Loucy (cell line): ENCODE measurements at regions not wholly inside any gene's neighbourhood (a gene's known extent, or its start where the extent isn't known, plus 50 kb on each side); places are given as distances from the start of the nearest gene placed in this dataset.

Experiments used
- H2AFZ ChIP-seq: fragments of 200-600 bp; sonication (generic); 2 replicates; pipeline ENCODE4 v1.6.0; 2016; ENCODE audit warnings: antibody characterized with exemption, mild to moderate bottlenecking, low read length, moderate library complexity
- H3F3A ChIP-seq: fragments of 200-600 bp; 2 replicates; pipeline ENCODE4 v1.6.0; 2016; ENCODE audit warnings: antibody characterized with exemption, low read depth, mild to moderate bottlenecking
- H3K27me3 ChIP-seq: fragments of 200-600 bp; sonication (generic); 2 replicates; pipeline ENCODE4 v1.6.1; 2014; ENCODE audit warnings: low read length, mild to moderate bottlenecking; ENCODE audit not compliant: insufficient read depth, poor library complexity, severe bottlenecking
- H3K36me3 ChIP-seq: fragments of 200-600 bp; sonication (generic); 2 replicates; pipeline ENCODE4 v1.6.1; 2016; ENCODE audit warnings: low read length; ENCODE audit not compliant: insufficient read depth
- H3K4me1 ChIP-seq: fragments of 200-600 bp; sonication (generic); 2 replicates; pipeline ENCODE4 v1.5.1; 2014; ENCODE audit warnings: low read length, mild to moderate bottlenecking; ENCODE audit not compliant: insufficient read depth, poor library complexity, severe bottlenecking
- H3K4me2 ChIP-seq: fragments of 200-600 bp; sonication (generic); 2 replicates; pipeline ENCODE4 v1.6.0; 2014; ENCODE audit warnings: antibody characterized with exemption, low read length, low read depth, mild to moderate bottlenecking; ENCODE audit not compliant: poor library complexity, severe bottlenecking
- H3K4me3 ChIP-seq: fragments of 200-600 bp; sonication (generic); 2 replicates; pipeline ENCODE4 v1.5.1; 2014; ENCODE audit warnings: low read length, mild to moderate bottlenecking, mixed read lengths; ENCODE audit not compliant: poor library complexity, severe bottlenecking
- H3K79me2 ChIP-seq: fragments of 200-600 bp; sonication (generic); 2 replicates; pipeline ENCODE4 v1.6.1; 2014; ENCODE audit warnings: low read length; ENCODE audit not compliant: insufficient read depth
- H3K9ac ChIP-seq: fragments of 200-600 bp; sonication (generic); 2 replicates; pipeline ENCODE4 v1.6.0; 2014; ENCODE audit warnings: mild to moderate bottlenecking, low read depth, low read length, moderate library complexity; ENCODE audit not compliant: poor library complexity, severe bottlenecking
- H3K9me2 ChIP-seq: fragments of 200-600 bp; sonication (generic); replicated peaks from 2 replicates; pipeline ENCODE4 v1.6.1; 2016; ENCODE audit warnings: low read depth, low read length, mixed read lengths
- H3K9me3 ChIP-seq: fragments of 200-600 bp; sonication (generic); 2 replicates; pipeline ENCODE4 v1.6.1; 2014; ENCODE audit warnings: mild to moderate bottlenecking, antibody characterized with exemption, low read length, low read depth; ENCODE audit not compliant: insufficient read depth
- H4K20me1 ChIP-seq: fragments of 200-600 bp; sonication (generic); 2 replicates; pipeline ENCODE4 v1.6.0; 2014; ENCODE audit warnings: antibody characterized with exemption, low read length, mild to moderate bottlenecking; ENCODE audit not compliant: insufficient read depth, poor library complexity, severe bottlenecking
- CTCF ChIP-seq: fragments of 200-600 bp; sonication (generic); conservative IDR thresholded peaks from 2 replicates; pipeline ENCODE4 v1.5.1; 2014; ENCODE audit warnings: mild to moderate bottlenecking, antibody characterized with exemption, low read length
- EZH2phosphoT487 ChIP-seq: fragments of 200-600 bp; IDR thresholded peaks from 2 replicates; pipeline ENCODE4 v1.6.1; 2018; ENCODE audit warnings: antibody characterized with exemption, mild to moderate bottlenecking, moderate library complexity, borderline replicate concordance

- Histone ChIP-seq H2AFZ (no peak overlapping the region), H3F3A (no peaks in the 10 kb centered on the region), H4K20me1 (no peaks in the 10 kb centered on the region), H3K4me2 (no peak overlapping the region), H3K4me3 (no peak overlapping the region), H3K27me3 (no peaks in the 10 kb centered on the region), H3K9ac (no peak overlapping the region), H3K9me3 (no peaks in the 10 kb centered on the region), H3K79me2 (no peaks in the 10 kb centered on the region), H3K9me2 (no peaks in the 10 kb centered on the region), H3K36me3 (no peaks in the 10 kb centered on the region), H3K4me1 (no peaks in the 10 kb centered on the region)
- no peak for TF ChIP-seq CTCF
- TF ChIP-seq EZH2phosphoT487 = no peak
Measured at GRCh38 chr11:44397586-44398178, 87.7 kb upstream of the ALX4 start.

- no peaks in the 10 kb centered on the region for H3F3A ChIP-seq
- H3K9me3 ChIP-seq = no peaks in the 10 kb centered on the region
- H3K36me3 ChIP-seq = no peaks in the 10 kb centered on the region
- H3K27me3 ChIP-seq = no peaks in the 10 kb centered on the region
- H3K4me2 ChIP-seq = no peak overlapping the region
- no peak overlapping the region for H3K4me3 ChIP-seq
- no peak overlapping the region for H2AFZ ChIP-seq
- H3K4me1 ChIP-seq = no peaks in the 10 kb centered on the region
- no peaks in the 10 kb centered on the region for H3K9me2 ChIP-seq
- H4K20me1 ChIP-seq = no peaks in the 10 kb centered on the region
- H3K79me2 ChIP-seq = no peaks in the 10 kb centered on the region
- no peak overlapping the region for H3K9ac ChIP-seq
- TF ChIP-seq CTCF = no peak
- no peak for TF ChIP-seq EZH2phosphoT487
Measured at GRCh38 chr11:44398266-44399030, 88.5 kb upstream of the ALX4 start.

- no peaks in the 10 kb centered on the region for H3F3A ChIP-seq
- no peaks in the 10 kb centered on the region for H3K9me3 ChIP-seq
- TF ChIP-seq EZH2phosphoT487 (no peak), CTCF (no peak)
- H3K36me3 ChIP-seq = no peaks in the 10 kb centered on the region
- no peak overlapping the region for H3K4me3 ChIP-seq
- no peaks in the 10 kb centered on the region for H3K4me1 ChIP-seq
- H3K27me3 ChIP-seq = no peaks in the 10 kb centered on the region
- no peaks in the 10 kb centered on the region for H3K9me2 ChIP-seq
- H2AFZ ChIP-seq = no peak overlapping the region
- H3K79me2 ChIP-seq = no peaks in the 10 kb centered on the region
- no peaks in the 10 kb centered on the region for H4K20me1 ChIP-seq
- H3K9ac ChIP-seq = no peak overlapping the region
- H3K4me2 ChIP-seq = no peak overlapping the region
Measured at GRCh38 chr11:44399968-44400367, 90.0 kb upstream of the ALX4 start.
